GM18505 (cell line): ENCODE measurements at regions not wholly inside any gene's neighbourhood (a gene's known extent, or its start where the extent isn't known, plus 50 kb on each side); places are given as distances from the start of the nearest gene placed in this dataset.

Experiments used
- ATAC-seq: cut with Tn5 transposase; IDR thresholded peaks from one replicate; pipeline ENCODE4 v1.9.1; 2021; ENCODE audit not compliant: unreplicated experiment
- POLR2A ChIP-seq: IDR thresholded peaks from 4 replicates; pipeline ENCODE4 v1.6.1; 2011; ENCODE audit warnings: borderline replicate concordance; ENCODE audit not compliant: insufficient read depth, insufficient read length; ENCODE audit errors: extremely low read depth

GRCh38 chr10:131706476-131706875 is 194.3 kb upstream of the PPP2R2D start:
- ATAC-seq: no peak
- TF ChIP-seq POLR2A: no peak

- ATAC-seq: no peak
- no peak for TF ChIP-seq POLR2A
Measured at GRCh38 chr10:131706952-131707351, 193.9 kb upstream of the PPP2R2D start.

DNA sequence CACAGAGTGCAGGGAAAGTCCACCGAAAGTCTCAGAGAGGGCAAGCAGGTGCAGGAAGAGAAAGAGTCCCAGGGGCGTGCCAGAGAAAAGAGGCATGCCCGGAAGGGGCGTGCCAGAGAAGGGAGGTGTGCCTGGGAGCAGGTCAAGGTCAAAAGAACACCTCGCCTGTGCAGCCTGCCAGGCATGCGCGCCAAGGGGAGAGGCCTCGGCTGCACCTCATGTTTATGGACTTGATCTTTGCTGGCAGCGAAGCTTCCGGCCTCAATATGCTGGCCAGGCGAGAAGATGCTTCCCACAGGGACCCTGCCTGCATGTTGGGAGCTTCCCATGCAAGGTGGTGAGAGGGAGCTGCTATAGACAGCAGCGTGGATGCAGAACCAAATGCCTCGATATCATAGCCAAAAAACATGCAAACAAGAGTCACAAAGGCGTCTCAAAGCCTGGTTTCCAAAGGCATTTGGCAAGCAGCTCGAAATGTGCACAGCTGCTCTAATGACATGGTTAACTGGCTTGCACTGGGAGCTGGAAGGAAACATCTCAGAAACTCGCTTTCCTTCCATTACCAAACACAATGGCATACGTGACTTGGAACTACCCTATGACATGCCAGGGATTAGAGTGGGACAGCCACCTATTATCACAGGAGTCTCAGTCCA is 192.5 kb upstream of the PPP2R2D start:
- no peak for ATAC-seq
- TF ChIP-seq POLR2A: no peak

- no peak for TF ChIP-seq POLR2A
- no peak for ATAC-seq
Measured at GRCh38 chr10:131710142-131710861, 190.5 kb upstream of the PPP2R2D start.

GRCh38 chr10:131722121-131722520 is 178.7 kb upstream of the PPP2R2D start:
- no peak for TF ChIP-seq POLR2A
- no peak for ATAC-seq

- no peak for ATAC-seq
- no peak for TF ChIP-seq POLR2A
Measured at GRCh38 chr10:131722525-131723264, 178.1 kb upstream of the PPP2R2D start.

DNA sequence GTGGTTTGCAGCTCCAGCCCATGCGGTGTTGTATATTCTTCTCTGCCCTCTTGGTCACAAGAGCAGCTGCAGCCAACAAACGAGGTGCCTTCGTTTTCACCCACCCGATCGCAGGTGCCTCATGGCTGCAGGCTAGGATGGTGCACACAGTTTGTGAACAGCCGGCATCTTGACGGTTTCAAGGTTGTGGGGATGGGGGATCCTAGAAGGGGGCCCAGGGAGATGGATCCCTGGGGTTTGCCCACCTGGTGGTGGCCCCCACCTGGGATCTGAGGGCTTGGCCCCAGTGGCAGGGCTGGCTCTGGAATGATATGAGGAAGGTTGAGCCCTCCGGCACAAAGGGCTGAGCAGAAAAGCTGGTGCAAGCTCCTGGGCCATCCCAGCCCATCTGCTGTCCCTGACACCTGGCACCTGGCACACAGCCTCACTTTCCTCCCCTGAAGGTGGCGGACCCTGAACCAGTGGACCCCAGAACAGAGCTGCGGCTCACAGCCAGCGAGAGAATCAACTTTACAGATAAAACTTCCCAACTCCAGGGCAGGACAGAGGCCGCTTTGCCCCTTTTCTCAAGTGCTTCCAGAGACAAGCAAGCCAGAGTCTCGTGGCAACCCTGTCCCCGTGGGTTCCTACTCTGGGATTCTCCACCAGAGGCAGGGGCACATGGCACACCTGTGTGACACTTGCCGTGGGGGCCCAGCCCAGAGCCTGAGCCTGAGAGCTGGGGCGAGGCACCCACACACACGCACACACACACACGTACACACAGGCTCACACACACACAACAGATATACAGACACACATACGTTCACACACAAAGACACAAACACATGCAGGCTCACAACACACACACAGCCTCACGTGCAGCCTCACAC is 177.3 kb upstream of the PPP2R2D start:
- TF ChIP-seq POLR2A: no peak
- no peak for ATAC-seq

- TF ChIP-seq POLR2A: no peak
- ATAC-seq: no peak
Measured at GRCh38 chr10:131724169-131724545, 176.7 kb upstream of the PPP2R2D start.

- no peak for TF ChIP-seq POLR2A
- ATAC-seq: no peak
Measured at GRCh38 chr10:131724891-131725580, 175.8 kb upstream of the PPP2R2D start.

GRCh38 chr10:131725581-131726069 is 175.2 kb upstream of the PPP2R2D start:
- TF ChIP-seq POLR2A: no peak
- ATAC-seq: no peak

- ATAC-seq: no peak
- TF ChIP-seq POLR2A: no peak
Measured at GRCh38 chr10:131726076-131726880, 174.5 kb upstream of the PPP2R2D start.

GRCh38 chr10:131726967-131727366 is 173.8 kb upstream of the PPP2R2D start:
- ATAC-seq: no peak
- no peak for TF ChIP-seq POLR2A

DNA sequence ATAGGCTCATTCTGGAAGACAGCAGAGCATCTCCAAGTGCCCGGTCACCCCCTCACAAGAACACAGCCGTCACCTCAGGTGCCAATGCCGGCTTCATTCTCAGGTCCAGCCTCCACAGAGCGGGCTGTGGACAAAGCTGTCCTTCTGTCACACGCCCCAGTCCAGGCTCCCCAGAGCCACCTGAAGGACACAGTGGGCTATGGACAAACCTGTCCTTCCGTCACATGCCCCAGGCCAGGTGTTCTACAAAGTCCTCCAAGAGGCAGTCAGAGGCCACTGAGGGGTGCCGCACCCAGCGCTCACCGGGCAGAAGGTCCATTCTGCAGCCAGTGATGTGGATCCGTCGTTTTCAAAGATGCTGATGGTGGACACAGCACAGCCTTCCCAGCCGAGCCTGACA is 173.2 kb upstream of the PPP2R2D start:
- TF ChIP-seq POLR2A: no peak
- ATAC-seq: no peak
